GM12878 (cell line): ENCODE measurements at regions not wholly inside any gene's neighbourhood (a gene's known extent, or its start where the extent isn't known, plus 50 kb on each side); places are given as distances from the start of the nearest gene placed in this dataset.

Experiments used
- ATAC-seq: fragments of 200-7000 bp; cut with Tn5 transposase; 3 replicates; pipeline ENCODE4 v1.9.1; 2020; ENCODE audit warnings: mild to moderate bottlenecking, moderate library complexity
- BruUV-seq: library from RNA; stranded (reverse); fragments of 400-500 nt; replicated peaks from 2 replicates; lab custom pipeline; 2021; lab: Mats Ljungman, UMichigan
- CTCF ChIA-PET: fragments of 300-600 bp; sonication (Branson Sonifier 250); formaldehyde crosslinking; extraction: SDS; loops from one replicate; lab custom pipeline; 2021; ENCODE audit warnings: inconsistent platforms; lab: Yijun Ruan, JAX
- POLR2A ChIA-PET: fragments of 350-600 bp; formaldehyde crosslinking; extraction: SDS; loops from one replicate; lab custom pipeline; 2021; ENCODE audit warnings: inconsistent platforms; lab: Charles Lee
- RAD21 ChIA-PET: fragments of 300-600 bp; sonication (Branson Sonifier 250); formaldehyde crosslinking; loops from one replicate; lab custom pipeline; 2023; ENCODE audit warnings: antibody characterized with exemption; ENCODE audit not compliant: unreplicated experiment; lab: Charles Lee
- SMC1A ChIA-PET: fragments of 300-600 bp; sonication (Branson Sonifier 250); formaldehyde crosslinking; loops from one replicate; lab custom pipeline; 2023; ENCODE audit not compliant: unreplicated experiment, uncharacterized antibody; lab: Charles Lee
- DNase-seq: peaks from one replicate; pipeline ENCODE4 v3.0.0-alpha.2; 2011; ENCODE audit warnings: low read depth, low spot score
- FAIRE-seq: peaks from 3 replicates; lab custom pipeline; 2011; peaks lifted over from hg19 to GRCh38; lab: Jason Lieb, UNC
- H2AFZ ChIP-seq: 2 replicates; pipeline ENCODE4 v1.6.0; 2011; ENCODE audit warnings: low read depth, low read length, control low read depth; ENCODE audit not compliant: control insufficient read depth
- H3K27ac ChIP-seq: 2 replicates; pipeline ENCODE4 v1.5.1; 2011; ENCODE audit warnings: control low read depth; ENCODE audit not compliant: control insufficient read depth, insufficient read depth
- H3K27me3 ChIP-seq, 2 experiments: replicated peaks in 1 of 2; 2 replicates each; pipeline versions ENCODE4 v1.6.0 to v1.6.1; 2011; ENCODE audit warnings: low read length in 1 of 2; ENCODE audit not compliant: control insufficient read depth in 2 of 2, insufficient read depth in 2 of 2
- H3K36me3 ChIP-seq, 2 experiments: 2 replicates each; pipeline ENCODE4 v1.5.1; 2011; ENCODE audit warnings: low read length in 1 of 2; ENCODE audit not compliant: control insufficient read depth in 2 of 2, insufficient read depth in 2 of 2
- H3K4me1 ChIP-seq: 2 replicates; pipeline ENCODE4 v1.6.1; 2011; ENCODE audit warnings: mild to moderate bottlenecking, low read length, moderate library complexity, mixed read lengths; ENCODE audit not compliant: control insufficient read depth, insufficient read depth
- H3K4me2 ChIP-seq: 2 replicates; pipeline ENCODE4 v1.6.0; 2011; ENCODE audit warnings: control low read depth; ENCODE audit not compliant: control insufficient read depth, insufficient read depth
- H3K4me3 ChIP-seq: fragments of 200-600 bp; sonication (generic); 2 replicates; pipeline ENCODE4 v1.5.1; 2016
- H3K79me2 ChIP-seq: 2 replicates; pipeline ENCODE4 v1.6.0; 2011; ENCODE audit warnings: low read length; ENCODE audit not compliant: control insufficient read depth, insufficient read depth
- H3K9ac ChIP-seq: 2 replicates; pipeline ENCODE4 v1.8.0; 2011; ENCODE audit warnings: low read length, control low read depth, mixed read lengths; ENCODE audit not compliant: control insufficient read depth, insufficient read depth
- H3K9me3 ChIP-seq: replicated peaks from 3 replicates; pipeline ENCODE4 v1.5.1; 2011; ENCODE audit warnings: mild to moderate bottlenecking, low read length; ENCODE audit not compliant: control insufficient read depth, insufficient read depth
- H4K20me1 ChIP-seq: 2 replicates; pipeline ENCODE4 v1.6.0; 2011; ENCODE audit not compliant: control insufficient read depth, insufficient read depth
- ASH2L ChIP-seq: fragments of 300-600, 200-600 bp; sonication (generic); IDR thresholded peaks from 2 replicates; pipeline ENCODE4 v1.6.1; 2017; ENCODE audit warnings: low read depth, mild to moderate bottlenecking, borderline replicate concordance
- ATF7 ChIP-seq: fragments of 450-650 bp; IDR thresholded peaks from 2 replicates; pipeline ENCODE4 v1.6.1; 2016; ENCODE audit warnings: low read depth, mild to moderate bottlenecking
- GABPA ChIP-seq: IDR thresholded peaks from 2 replicates; pipeline ENCODE4 v1.6.1; 2014; ENCODE audit warnings: antibody characterized with exemption, low read depth, mild to moderate bottlenecking, inconsistent platforms
- MYC ChIP-seq: IDR thresholded peaks from 2 replicates; pipeline ENCODE4 v1.6.1; 2011; ENCODE audit warnings: mild to moderate bottlenecking, low read length, moderate library complexity, inconsistent platforms; ENCODE audit not compliant: insufficient read depth, insufficient replicate concordance, insufficient read length, severe bottlenecking
- POLR2AphosphoS2 ChIP-seq: IDR thresholded peaks from 2 replicates; pipeline ENCODE4 v1.6.1; 2011; ENCODE audit warnings: low read depth, mild to moderate bottlenecking, low read length, improper control_type of control experiment, moderate library complexity
- POLR2AphosphoS5 ChIP-seq: IDR thresholded peaks from 2 replicates; pipeline ENCODE4 v1.6.1; 2011; ENCODE audit warnings: mild to moderate bottlenecking, low read length, inconsistent platforms
- RELA ChIP-seq: fragments of 450-650 bp; IDR thresholded peaks from 2 replicates; pipeline ENCODE4 v1.8.0; 2014; ENCODE audit warnings: borderline replicate concordance; ENCODE audit not compliant: partially characterized antibody
- RFX5 ChIP-seq: IDR thresholded peaks from 2 replicates; pipeline ENCODE4 v1.6.1; 2011; ENCODE audit warnings: low read depth, low read length, improper control_type of control experiment
- TAF1 ChIP-seq: IDR thresholded peaks from 2 replicates; pipeline ENCODE4 v1.6.1; 2011; ENCODE audit warnings: mild to moderate bottlenecking, low read depth, low read length, borderline replicate concordance
- WRNIP1 ChIP-seq: IDR thresholded peaks from 2 replicates; pipeline ENCODE4 v1.6.1; 2011; ENCODE audit warnings: low read depth, low read length, improper control_type of control experiment, borderline replicate concordance
- YBX1 ChIP-seq: fragments of 450-650 bp; IDR thresholded peaks from 2 replicates; pipeline ENCODE4 v1.6.1; 2016; ENCODE audit warnings: antibody characterized with exemption
- WGBS: methylation state at CpG from one replicate; pipeline ENCODE4 v1.1.6; 2016; ENCODE audit warnings: low lambda C conversion rate; ENCODE audit not compliant: insufficient replicate concordance, insufficient coverage; ENCODE audit errors: missing lambda C conversion rate; 5-methylcytosine and 5-hydroxymethylcytosine counted together
- in situ Hi-C: fragments of 300-500 bp; cut with MboI; formaldehyde crosslinking; loops from 9 replicates; pipeline ENCODE4 v1.14.3; 2018; ENCODE audit warnings: mixed read lengths
- intact Hi-C: fragments of 100-400 bp; cut with micrococcal nuclease; formaldehyde crosslinking; loops from one replicate; pipeline ENCODE4 v1.14.2; 2022; ENCODE audit not compliant: unreplicated experiment
- TF ChIP-seq, protein P1 (sequence below): IDR thresholded peaks from 2 replicates; pipeline ENCODE4 v1.6.1; 2011; ENCODE audit warnings: borderline replicate concordance, low read depth, mild to moderate bottlenecking, moderate library complexity, low read length; ENCODE audit not compliant: insufficient read depth, poor library complexity, severe bottlenecking
- TF ChIP-seq, protein P2 (sequence below): IDR thresholded peaks from 2 replicates; pipeline ENCODE4 v1.6.1; 2012; ENCODE audit warnings: mild to moderate bottlenecking, low read depth, low read length

DNA sequence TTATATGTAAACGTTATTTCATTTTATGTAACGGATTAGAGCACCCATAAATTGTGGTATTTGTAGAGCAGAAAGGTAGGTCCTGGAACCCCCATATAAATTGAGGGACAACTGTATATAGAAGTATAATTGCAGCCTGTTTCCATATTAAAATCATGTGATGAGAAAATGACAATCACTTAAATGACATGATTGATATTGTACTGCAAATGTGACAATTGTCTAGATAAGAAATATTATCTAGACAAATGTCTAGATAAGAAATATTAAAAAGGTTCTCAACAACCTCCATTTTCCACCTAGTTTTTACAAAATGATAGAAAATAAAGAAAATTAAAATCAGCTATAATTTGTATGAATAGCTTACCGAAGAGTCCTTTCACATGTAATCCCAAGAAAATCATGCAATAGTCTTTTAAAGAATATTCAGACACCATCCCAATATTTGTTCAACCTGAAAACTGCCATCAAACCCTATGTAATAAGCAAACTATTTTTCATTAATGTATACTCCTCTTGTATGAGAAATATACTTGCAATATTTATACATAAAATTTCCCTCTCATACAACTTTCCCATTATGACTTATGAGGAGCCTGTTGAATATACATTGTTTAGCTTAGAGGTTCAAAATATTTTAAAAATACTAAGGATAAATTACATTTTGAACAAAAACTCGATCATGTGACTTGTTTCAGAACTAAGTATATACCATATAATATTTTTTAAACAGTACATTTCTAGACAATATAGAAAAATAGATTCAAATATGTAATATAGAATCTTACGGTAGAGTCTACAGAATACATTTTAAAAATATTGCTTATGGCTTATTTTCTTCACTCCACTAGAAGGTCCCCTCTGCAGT, 153.2 kb downstream of the CRPPA start (continued):
- TF ChIP-seq POLR2AphosphoS2 (no peak), WRNIP1 (no peak), MYC (no peak), ASH2L (no peak), TAF1 (no peak), POLR2AphosphoS5 (no peak)

DNA sequence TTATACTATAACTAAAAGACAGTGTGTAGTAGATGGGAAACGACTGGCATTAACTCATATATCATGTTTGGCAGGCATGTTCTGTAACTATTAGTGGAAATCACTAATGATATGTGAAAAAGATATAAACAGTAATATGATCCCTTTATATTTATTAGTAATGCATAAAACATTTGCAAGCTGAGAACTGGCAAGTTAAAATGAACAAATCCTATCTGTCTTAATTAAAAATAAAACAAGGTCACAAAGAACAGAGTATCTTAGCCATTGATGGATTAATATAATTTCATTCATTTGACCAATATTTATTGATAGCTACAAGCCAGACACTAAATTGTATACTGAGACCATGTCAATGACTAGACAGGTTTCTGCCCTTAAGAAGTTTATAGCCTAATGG, 154.5 kb downstream of the CRPPA start:
- ChIA-PET POLR2A (no interaction called here), CTCF (no interaction called here)
- no TSS peak for BruUV-seq
- TF ChIP-seq RELA (no peak), YBX1 (no peak), GABPA (no peak), RFX5 (no peak), ATF7 (no peak)
- TF ChIP-seq, protein P1, sequence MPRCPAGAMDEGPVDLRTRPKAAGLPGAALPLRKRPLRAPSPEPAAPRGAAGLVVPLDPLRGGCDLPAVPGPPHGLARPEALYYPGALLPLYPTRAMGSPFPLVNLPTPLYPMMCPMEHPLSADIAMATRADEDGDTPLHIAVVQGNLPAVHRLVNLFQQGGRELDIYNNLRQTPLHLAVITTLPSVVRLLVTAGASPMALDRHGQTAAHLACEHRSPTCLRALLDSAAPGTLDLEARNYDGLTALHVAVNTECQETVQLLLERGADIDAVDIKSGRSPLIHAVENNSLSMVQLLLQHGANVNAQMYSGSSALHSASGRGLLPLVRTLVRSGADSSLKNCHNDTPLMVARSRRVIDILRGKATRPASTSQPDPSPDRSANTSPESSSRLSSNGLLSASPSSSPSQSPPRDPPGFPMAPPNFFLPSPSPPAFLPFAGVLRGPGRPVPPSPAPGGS, result no peak
- TF ChIP-seq, protein P2, sequence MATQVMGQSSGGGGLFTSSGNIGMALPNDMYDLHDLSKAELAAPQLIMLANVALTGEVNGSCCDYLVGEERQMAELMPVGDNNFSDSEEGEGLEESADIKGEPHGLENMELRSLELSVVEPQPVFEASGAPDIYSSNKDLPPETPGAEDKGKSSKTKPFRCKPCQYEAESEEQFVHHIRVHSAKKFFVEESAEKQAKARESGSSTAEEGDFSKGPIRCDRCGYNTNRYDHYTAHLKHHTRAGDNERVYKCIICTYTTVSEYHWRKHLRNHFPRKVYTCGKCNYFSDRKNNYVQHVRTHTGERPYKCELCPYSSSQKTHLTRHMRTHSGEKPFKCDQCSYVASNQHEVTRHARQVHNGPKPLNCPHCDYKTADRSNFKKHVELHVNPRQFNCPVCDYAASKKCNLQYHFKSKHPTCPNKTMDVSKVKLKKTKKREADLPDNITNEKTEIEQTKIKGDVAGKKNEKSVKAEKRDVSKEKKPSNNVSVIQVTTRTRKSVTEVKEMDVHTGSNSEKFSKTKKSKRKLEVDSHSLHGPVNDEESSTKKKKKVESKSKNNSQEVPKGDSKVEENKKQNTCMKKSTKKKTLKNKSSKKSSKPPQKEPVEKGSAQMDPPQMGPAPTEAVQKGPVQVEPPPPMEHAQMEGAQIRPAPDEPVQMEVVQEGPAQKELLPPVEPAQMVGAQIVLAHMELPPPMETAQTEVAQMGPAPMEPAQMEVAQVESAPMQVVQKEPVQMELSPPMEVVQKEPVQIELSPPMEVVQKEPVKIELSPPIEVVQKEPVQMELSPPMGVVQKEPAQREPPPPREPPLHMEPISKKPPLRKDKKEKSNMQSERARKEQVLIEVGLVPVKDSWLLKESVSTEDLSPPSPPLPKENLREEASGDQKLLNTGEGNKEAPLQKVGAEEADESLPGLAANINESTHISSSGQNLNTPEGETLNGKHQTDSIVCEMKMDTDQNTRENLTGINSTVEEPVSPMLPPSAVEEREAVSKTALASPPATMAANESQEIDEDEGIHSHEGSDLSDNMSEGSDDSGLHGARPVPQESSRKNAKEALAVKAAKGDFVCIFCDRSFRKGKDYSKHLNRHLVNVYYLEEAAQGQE, result no peak

More for the DNA sequence above, 154.5 kb downstream of the CRPPA start:
- Histone ChIP-seq H3K36me3 (no peaks in the 10 kb centered on the region), H3K4me1 (no peaks in the 10 kb centered on the region), H3K79me2 (no peaks in the 10 kb centered on the region), H3K4me2 (no peak overlapping the region), H4K20me1 (no peaks in the 10 kb centered on the region), H2AFZ (no peak overlapping the region), H3K9me3 (no peaks in the 10 kb centered on the region), H3K27ac (no peak overlapping the region), H3K4me3 (no peak overlapping the region), H3K9ac (no peak overlapping the region), H3K27me3 (no peaks in the 10 kb centered on the region)
- ATAC-seq, result no peak
- in situ Hi-C loops (no loop called here), intact Hi-C loops (no loop called here)
- no peak for DNase-seq
- WGBS, result 11% methylated on average over 1 of the region's 1 CpG
- RAD21 ChIA-PET, result no interaction called here
- FAIRE-seq, result no peak
- SMC1A ChIA-PET, result no interaction called here
